Parathyroid adenoma (tissue), 2 donors: ENCODE measurements at regions not wholly inside any gene's neighbourhood (a gene's known extent, or its start where the extent isn't known, plus 50 kb on each side); places are given as distances from the start of the nearest gene placed in this dataset.
"Not testable (repeated sequence)": the region's sequence is repeated elsewhere in the genome, so short reads cannot be mapped to it uniquely, and the experiment has no call there.

ENCODE experiments used
- H2AFZ ChIP-seq: fragments of 300-600 bp; sonication (generic); one replicate; pipeline ENCODE4 v1.7.0; 2017; ENCODE audit warnings: antibody characterized with exemption, mild to moderate bottlenecking
- H3K27ac ChIP-seq: fragments of 300-600 bp; sonication (generic); one replicate; pipeline ENCODE4 v1.7.0; 2017
- H3K27me3 ChIP-seq: fragments of 300-600 bp; sonication (generic); one replicate; pipeline ENCODE4 v1.7.0; 2017; ENCODE audit warnings: low read length; ENCODE audit not compliant: control insufficient read depth, insufficient read depth
- H3K36me3 ChIP-seq: fragments of 300-600 bp; sonication (generic); one replicate; pipeline ENCODE4 v1.7.0; 2017; ENCODE audit warnings: low read length; ENCODE audit not compliant: control insufficient read depth, insufficient read depth
- H3K4me1 ChIP-seq: fragments of 300-600 bp; sonication (generic); one replicate; pipeline ENCODE4 v1.7.0; 2017; ENCODE audit warnings: control low read depth
- H3K4me2 ChIP-seq: fragments of 300-600 bp; sonication (generic); one replicate; pipeline ENCODE4 v1.7.0; 2017; ENCODE audit warnings: low read length
- H3K4me3 ChIP-seq: fragments of 300-600 bp; sonication (generic); one replicate; pipeline ENCODE4 v1.7.0; 2017; ENCODE audit warnings: low read depth, low read length
- H3K79me2 ChIP-seq: fragments of 300-600 bp; sonication (generic); one replicate; pipeline ENCODE4 v1.7.0; 2017; ENCODE audit warnings: control low read depth
- H3K9ac ChIP-seq: fragments of 300-600 bp; sonication (generic); one replicate; pipeline ENCODE4 v1.7.0; 2017; ENCODE audit warnings: mild to moderate bottlenecking
- H3K9me3 ChIP-seq: fragments of 300-600 bp; sonication (generic); one replicate; pipeline ENCODE4 v1.7.0; 2017; ENCODE audit warnings: low read length; ENCODE audit not compliant: control insufficient read depth
- TF ChIP-seq, protein P1 (sequence below): fragments of 300-600 bp; sonication (generic); IDR thresholded peaks from one replicate; pipeline ENCODE4 v1.7.0; 2017; ENCODE audit warnings: antibody characterized with exemption, mild to moderate bottlenecking
- donor health status: primary hyperparathyroidism.

DNA sequence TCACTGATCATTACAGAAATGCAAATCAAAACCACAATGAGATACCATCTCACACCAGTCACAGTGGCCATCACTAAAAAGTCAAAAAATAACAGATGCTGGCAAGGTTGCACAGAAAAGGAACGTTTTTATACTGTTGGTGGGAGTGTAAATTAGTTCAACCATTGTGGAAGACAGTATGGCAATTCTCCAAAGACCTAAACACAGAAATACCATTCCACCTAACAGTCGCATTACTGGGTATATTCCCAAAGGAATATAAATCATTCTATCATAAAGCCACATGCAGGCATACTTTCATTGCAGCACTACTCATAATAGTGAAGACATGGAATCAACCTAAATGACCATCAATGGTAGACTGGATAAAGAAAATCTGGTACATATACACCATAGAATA, 83.2 kb upstream of the ARID5B start:
- H3K79me2 ChIP-seq, H3K27ac ChIP-seq, H3K36me3 ChIP-seq, H3K4me2 ChIP-seq, H3K27me3 ChIP-seq, H2AFZ ChIP-seq, H3K9me3 ChIP-seq, H3K4me1 ChIP-seq, H3K9ac ChIP-seq, H3K4me3 ChIP-seq: not testable (repeated sequence)

DNA sequence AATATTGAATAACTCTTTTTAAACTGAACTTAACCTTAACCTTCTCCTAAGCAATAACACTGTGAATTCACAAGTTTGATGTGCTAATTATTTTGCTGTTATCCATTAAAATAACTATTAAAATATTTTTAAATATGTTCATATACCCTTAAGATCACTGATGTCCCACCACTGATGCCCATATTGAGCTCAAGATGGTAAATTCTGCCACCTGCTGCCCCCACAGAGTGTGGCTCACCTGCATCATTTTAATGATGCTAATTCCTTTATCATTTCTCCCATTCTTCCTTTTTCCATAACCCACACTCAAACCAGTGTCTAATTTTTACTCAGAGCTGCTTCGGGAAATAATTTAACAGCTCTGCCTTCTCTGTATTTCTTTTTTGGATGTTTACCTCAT, 82.3 kb upstream of the ARID5B start:
- Histone ChIP-seq H3K79me2 (no peaks in the 10 kb centered on the region), H3K27me3 (no peaks in the 10 kb centered on the region), H3K9ac (no peak overlapping the region), H3K36me3 (no peaks in the 10 kb centered on the region), H3K4me2 (no peak overlapping the region), H3K4me3 (no peak overlapping the region), H3K9me3 (no peaks in the 10 kb centered on the region), H3K27ac (no peak overlapping the region), H2AFZ (no peak overlapping the region), H3K4me1 (no peaks in the 10 kb centered on the region)
- TF ChIP-seq, protein P1, sequence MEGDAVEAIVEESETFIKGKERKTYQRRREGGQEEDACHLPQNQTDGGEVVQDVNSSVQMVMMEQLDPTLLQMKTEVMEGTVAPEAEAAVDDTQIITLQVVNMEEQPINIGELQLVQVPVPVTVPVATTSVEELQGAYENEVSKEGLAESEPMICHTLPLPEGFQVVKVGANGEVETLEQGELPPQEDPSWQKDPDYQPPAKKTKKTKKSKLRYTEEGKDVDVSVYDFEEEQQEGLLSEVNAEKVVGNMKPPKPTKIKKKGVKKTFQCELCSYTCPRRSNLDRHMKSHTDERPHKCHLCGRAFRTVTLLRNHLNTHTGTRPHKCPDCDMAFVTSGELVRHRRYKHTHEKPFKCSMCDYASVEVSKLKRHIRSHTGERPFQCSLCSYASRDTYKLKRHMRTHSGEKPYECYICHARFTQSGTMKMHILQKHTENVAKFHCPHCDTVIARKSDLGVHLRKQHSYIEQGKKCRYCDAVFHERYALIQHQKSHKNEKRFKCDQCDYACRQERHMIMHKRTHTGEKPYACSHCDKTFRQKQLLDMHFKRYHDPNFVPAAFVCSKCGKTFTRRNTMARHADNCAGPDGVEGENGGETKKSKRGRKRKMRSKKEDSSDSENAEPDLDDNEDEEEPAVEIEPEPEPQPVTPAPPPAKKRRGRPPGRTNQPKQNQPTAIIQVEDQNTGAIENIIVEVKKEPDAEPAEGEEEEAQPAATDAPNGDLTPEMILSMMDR, result no peak

DNA sequence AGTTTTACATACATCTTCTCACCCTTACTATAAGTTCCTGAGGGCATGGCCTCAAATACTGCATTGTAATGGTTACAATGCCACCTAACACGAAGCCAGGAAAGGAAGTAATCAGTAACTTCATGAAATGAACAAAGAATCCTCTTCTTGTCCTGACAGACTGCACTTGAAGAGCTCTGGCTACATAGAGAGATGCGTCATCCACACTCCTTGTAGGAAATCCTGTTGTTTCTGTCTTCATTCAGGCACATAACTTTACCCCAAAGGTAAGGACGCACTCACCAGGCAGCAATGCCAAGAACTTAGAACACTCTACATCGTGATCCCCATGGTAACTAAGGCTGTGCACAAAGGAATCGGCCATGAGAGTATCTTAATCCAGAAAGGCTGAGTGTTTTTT, 80.3 kb upstream of the ARID5B start:
- no peaks in the 10 kb centered on the region for H3K79me2 ChIP-seq
- H3K4me2 ChIP-seq, result no peak overlapping the region
- H3K36me3 ChIP-seq, result no peaks in the 10 kb centered on the region
- H3K4me3 ChIP-seq, result no peak overlapping the region
- H3K4me1 ChIP-seq, result no peaks in the 10 kb centered on the region
- no peak overlapping the region for H2AFZ ChIP-seq
- H3K9me3 ChIP-seq, result no peaks in the 10 kb centered on the region
- H3K27ac ChIP-seq, result no peak overlapping the region
- TF ChIP-seq, protein P1, result no peak
- no peak overlapping the region for H3K9ac ChIP-seq
- H3K27me3 ChIP-seq, result no peaks in the 10 kb centered on the region

DNA sequence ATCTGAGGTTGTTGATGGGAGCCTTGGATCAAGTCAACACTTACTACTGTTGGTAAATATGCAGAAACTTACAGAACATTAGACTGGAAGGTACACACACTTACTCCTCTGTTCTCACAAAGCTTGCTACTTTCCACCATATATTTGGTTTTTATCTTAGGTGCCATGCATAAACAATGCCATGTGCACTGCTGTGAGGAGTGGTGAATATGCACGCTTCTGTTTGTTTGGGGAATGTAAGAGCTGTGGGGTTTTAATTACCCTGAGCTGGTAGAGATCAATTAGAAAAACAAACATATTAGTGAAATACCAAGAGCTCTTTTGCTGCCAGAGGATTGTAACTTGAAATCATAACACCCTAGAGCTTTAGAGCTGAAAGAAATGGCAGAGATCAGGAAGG, 79.8 kb upstream of the ARID5B start:
- TF ChIP-seq, protein P1, result no peak
- Histone ChIP-seq H3K27ac (no peak overlapping the region), H3K4me2 (no peak overlapping the region), H3K36me3 (no peaks in the 10 kb centered on the region), H3K4me1 (no peaks in the 10 kb centered on the region), H3K27me3 (no peaks in the 10 kb centered on the region), H2AFZ (no peak overlapping the region), H3K9ac (no peak overlapping the region), H3K79me2 (no peaks in the 10 kb centered on the region), H3K9me3 (no peaks in the 10 kb centered on the region), H3K4me3 (no peak overlapping the region)

DNA sequence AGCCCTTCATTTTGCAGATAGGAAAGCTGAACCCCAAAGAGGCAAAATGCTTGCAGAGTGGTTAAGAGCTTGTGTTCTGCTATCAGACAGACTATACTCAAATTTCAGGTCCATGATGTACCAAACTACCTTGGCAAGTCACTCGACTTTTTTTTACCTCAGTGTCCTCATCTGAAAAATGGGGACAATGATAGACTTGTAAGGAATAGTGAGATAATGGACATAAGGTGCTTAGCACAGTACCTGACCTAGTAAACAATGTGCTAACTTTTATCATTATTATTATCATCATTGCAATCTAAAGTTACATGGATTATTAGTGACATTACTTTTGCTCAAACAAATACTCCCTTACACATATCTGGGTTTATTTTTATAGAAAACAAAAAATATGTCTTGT, 79.4 kb upstream of the ARID5B start:
- Histone ChIP-seq H3K9ac (no peak overlapping the region), H3K4me1 (no peaks in the 10 kb centered on the region), H3K79me2 (no peaks in the 10 kb centered on the region), H3K9me3 (no peaks in the 10 kb centered on the region), H3K27me3 (no peaks in the 10 kb centered on the region), H3K4me2 (no peak overlapping the region), H2AFZ (no peak overlapping the region), H3K27ac (no peak overlapping the region), H3K36me3 (no peaks in the 10 kb centered on the region), H3K4me3 (no peak overlapping the region)
- TF ChIP-seq, protein P1, result no peak
